ENCODE measurements at regions not wholly inside any gene's neighbourhood (a gene's known extent, or its start where the extent isn't known, plus 50 kb on each side); places are given as distances from the start of the nearest gene placed in this dataset.

DNA sequence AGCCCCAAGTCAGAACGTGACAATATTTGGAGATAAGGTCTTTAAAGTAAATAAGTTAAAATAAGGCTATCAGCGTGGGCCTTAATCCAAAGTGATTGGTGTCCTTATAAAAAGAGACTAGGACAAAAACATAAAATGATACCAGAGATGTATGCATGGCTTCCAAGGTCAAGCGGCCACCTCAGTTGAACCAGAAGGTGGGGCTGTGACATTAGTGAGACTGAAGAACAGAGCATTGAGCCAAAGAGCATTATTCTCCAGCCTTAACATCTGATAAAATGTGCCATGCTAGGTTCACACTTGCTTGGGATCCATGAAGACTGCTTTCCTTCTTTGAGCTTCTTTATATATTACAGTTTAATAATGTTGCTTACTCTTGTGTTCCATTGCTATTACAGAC, 554.6 kb downstream of the PLA2G4A start:
- no peak for DNase-seq (ENCODE audit: low read depth, low spot score)

DNA sequence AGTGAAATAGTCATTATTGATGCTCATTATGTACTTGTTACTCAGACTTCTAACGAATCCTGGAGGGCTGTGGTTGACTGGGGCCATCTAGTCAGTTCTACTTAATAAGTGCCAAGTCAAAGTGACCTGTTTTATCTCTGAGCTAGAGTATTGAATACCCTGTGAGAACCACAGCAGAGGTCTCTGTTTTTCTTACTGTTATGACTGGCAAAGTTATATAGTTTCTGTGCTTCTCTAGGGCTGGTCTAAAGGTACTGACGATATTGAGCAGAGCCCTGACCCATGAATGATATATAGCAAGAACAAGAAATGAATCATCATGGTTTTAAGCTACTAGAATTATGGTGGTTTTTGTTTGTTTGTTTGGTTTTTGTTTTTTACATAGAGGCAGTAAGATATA, 555.8 kb downstream of the PLA2G4A start:
- TF ChIP-seq FOXP2 (optimal IDR thresholded peaks at IDR 0.05; ENCODE audit: control extremely low read depth, extremely low read length, insufficient read depth) (no peak), EZH2 (IDR thresholded peaks at IDR 0.05) (no peak), POLR2AphosphoS5 (IDR thresholded peaks at IDR 0.05; ENCODE audit: borderline replicate concordance, low read depth, low read length) (no peak)
- H3K4me3 ChIP-seq: no peak overlapping the region
- H3K27ac ChIP-seq: no peak overlapping the region

More for the DNA sequence above, 554.6 kb downstream of the PLA2G4A start:
- no peak for TF ChIP-seq EZH2 (IDR thresholded peaks at IDR 0.05)
- TF ChIP-seq POLR2AphosphoS5 (IDR thresholded peaks at IDR 0.05; ENCODE audit: borderline replicate concordance, low read depth, low read length): no peak
- no peak for TF ChIP-seq FOXP2 (optimal IDR thresholded peaks at IDR 0.05; ENCODE audit: control extremely low read depth, extremely low read length, insufficient read depth)
- Histone ChIP-seq H3K36me3 (ENCODE audit: insufficient read depth, low read length) (no peaks in the 10 kb centered on the region), H3K9me3 (ENCODE audit: low read depth, low read length) (no peaks in the 10 kb centered on the region), H3K27ac (no peak overlapping the region), H3K4me3 (no peak overlapping the region), H3K9ac (ENCODE audit: insufficient read length) (no peak overlapping the region)

DNA sequence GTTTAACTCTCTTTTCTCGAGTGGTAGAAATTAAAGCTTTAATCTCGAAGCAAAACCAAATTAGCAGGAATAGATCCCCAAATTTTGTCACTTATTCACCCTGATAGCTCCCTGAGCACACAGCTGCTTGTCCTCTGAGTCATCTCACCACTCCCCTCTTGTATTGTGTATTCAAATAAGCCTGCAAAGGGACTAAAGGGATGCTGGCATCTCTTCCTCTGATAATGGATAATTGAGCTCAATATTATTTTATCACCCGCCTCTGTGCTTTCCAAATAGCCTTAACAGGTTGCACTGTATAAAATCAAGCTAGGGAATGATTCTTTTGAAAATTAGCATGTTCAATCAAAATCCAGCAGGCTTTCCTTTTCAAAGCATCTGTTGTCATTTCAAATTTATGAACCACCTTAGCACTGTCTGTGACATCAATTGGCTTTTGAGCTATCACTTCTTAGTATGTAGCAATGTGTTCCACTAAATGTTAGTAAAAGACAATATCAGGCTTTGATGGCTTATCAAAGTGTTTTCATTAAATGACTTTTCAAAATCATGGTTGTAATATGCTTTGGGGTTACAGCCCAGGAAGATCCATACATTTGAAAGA, 561.6 kb downstream of the PLA2G4A start:
- no peaks in the 10 kb centered on the region for H3K36me3 ChIP-seq (ENCODE audit: insufficient read depth, low read length)
- no peak for TF ChIP-seq FOXP2 (optimal IDR thresholded peaks at IDR 0.05; ENCODE audit: control extremely low read depth, extremely low read length, insufficient read depth)
- no peak for TF ChIP-seq POLR2AphosphoS5 (IDR thresholded peaks at IDR 0.05; ENCODE audit: borderline replicate concordance, low read depth, low read length)
- TF ChIP-seq EZH2 (IDR thresholded peaks at IDR 0.05): no peak
- H3K27ac ChIP-seq: no peak overlapping the region
- no peak for DNase-seq (ENCODE audit: low read depth, low spot score)
- H3K4me3 ChIP-seq: no peak overlapping the region
- H3K9ac ChIP-seq (ENCODE audit: insufficient read length): no peak overlapping the region
- H3K9me3 ChIP-seq (ENCODE audit: low read depth, low read length): no peaks in the 10 kb centered on the region

More for the DNA sequence above, 555.8 kb downstream of the PLA2G4A start:
- no peaks in the 10 kb centered on the region for H3K36me3 ChIP-seq (ENCODE audit: insufficient read depth, low read length)
- H3K9me3 ChIP-seq (ENCODE audit: low read depth, low read length): no peaks in the 10 kb centered on the region
- DNase-seq (ENCODE audit: low read depth, low spot score): no peak
- H3K9ac ChIP-seq (ENCODE audit: insufficient read length): no peak overlapping the region

GRCh38 chr1:187396226-187396625, 567.5 kb downstream of the PLA2G4A start:
- no peak overlapping the region for H3K27ac ChIP-seq
- H3K9me3 ChIP-seq (ENCODE audit: low read depth, low read length): no peaks in the 10 kb centered on the region
- TF ChIP-seq POLR2AphosphoS5 (IDR thresholded peaks at IDR 0.05; ENCODE audit: borderline replicate concordance, low read depth, low read length): no peak
- TF ChIP-seq EZH2 (IDR thresholded peaks at IDR 0.05): no peak
- no peak for TF ChIP-seq FOXP2 (optimal IDR thresholded peaks at IDR 0.05; ENCODE audit: control extremely low read depth, extremely low read length, insufficient read depth)
- no peak for DNase-seq (ENCODE audit: low read depth, low spot score)
- H3K4me3 ChIP-seq: no peak overlapping the region
- H3K36me3 ChIP-seq (ENCODE audit: insufficient read depth, low read length): no peaks in the 10 kb centered on the region
- H3K9ac ChIP-seq (ENCODE audit: insufficient read length): no peak overlapping the region

- H3K4me3 ChIP-seq: no peak overlapping the region
- H3K9ac ChIP-seq (ENCODE audit: insufficient read length): no peak overlapping the region
- no peaks in the 10 kb centered on the region for H3K36me3 ChIP-seq (ENCODE audit: insufficient read depth, low read length)
- no peak overlapping the region for H3K27ac ChIP-seq
- no peaks in the 10 kb centered on the region for H3K9me3 ChIP-seq (ENCODE audit: low read depth, low read length)
- TF ChIP-seq FOXP2 (optimal IDR thresholded peaks at IDR 0.05; ENCODE audit: control extremely low read depth, extremely low read length, insufficient read depth) (no peak), EZH2 (IDR thresholded peaks at IDR 0.05) (no peak), POLR2AphosphoS5 (IDR thresholded peaks at IDR 0.05; ENCODE audit: borderline replicate concordance, low read depth, low read length) (no peak)
- no peak for DNase-seq (ENCODE audit: low read depth, low spot score)
Measured at GRCh38 chr1:187396929-187397796, 568.4 kb downstream of the PLA2G4A start.

GRCh38 chr1:187408212-187409004, 579.7 kb downstream of the PLA2G4A start:
- Histone ChIP-seq H3K36me3 (ENCODE audit: insufficient read depth, low read length) (no peaks in the 10 kb centered on the region), H3K4me3 (no peak overlapping the region), H3K9ac (ENCODE audit: insufficient read length) (no peak overlapping the region), H3K9me3 (ENCODE audit: low read depth, low read length) (no peaks in the 10 kb centered on the region), H3K27ac (no peak overlapping the region)
- no peak for DNase-seq (ENCODE audit: low read depth, low spot score)
- TF ChIP-seq EZH2 (IDR thresholded peaks at IDR 0.05) (no peak), FOXP2 (optimal IDR thresholded peaks at IDR 0.05; ENCODE audit: control extremely low read depth, extremely low read length, insufficient read depth) (no peak), POLR2AphosphoS5 (IDR thresholded peaks at IDR 0.05; ENCODE audit: borderline replicate concordance, low read depth, low read length) (no peak)

DNA sequence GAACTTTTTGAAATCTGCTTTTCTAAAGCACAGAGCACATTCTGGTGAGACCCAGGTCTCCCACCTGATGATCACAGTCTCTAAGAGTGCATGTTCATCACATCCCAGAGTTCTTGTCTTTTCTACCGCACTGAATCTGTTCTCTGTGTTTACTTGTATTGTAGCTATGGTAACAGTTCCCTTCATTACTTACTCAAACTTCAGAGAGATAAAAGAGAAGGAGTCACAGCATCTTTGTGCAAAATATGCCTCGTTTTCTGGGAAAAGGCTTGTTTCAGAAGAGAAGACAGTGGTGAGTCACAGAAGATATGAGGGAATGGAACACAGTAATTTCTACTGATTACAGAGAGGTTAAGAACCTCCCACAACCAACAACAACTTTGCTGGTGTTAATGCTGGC, 580.6 kb downstream of the PLA2G4A start:
- H3K4me3 ChIP-seq: no peak overlapping the region
- no peak for TF ChIP-seq EZH2 (IDR thresholded peaks at IDR 0.05)
- no peak for TF ChIP-seq POLR2AphosphoS5 (IDR thresholded peaks at IDR 0.05; ENCODE audit: borderline replicate concordance, low read depth, low read length)
- TF ChIP-seq FOXP2 (optimal IDR thresholded peaks at IDR 0.05; ENCODE audit: control extremely low read depth, extremely low read length, insufficient read depth): no peak
- no peak overlapping the region for H3K27ac ChIP-seq
- no peaks in the 10 kb centered on the region for H3K36me3 ChIP-seq (ENCODE audit: insufficient read depth, low read length)
- H3K9ac ChIP-seq (ENCODE audit: insufficient read length): no peak overlapping the region
- DNase-seq (ENCODE audit: low read depth, low spot score): no peak
- H3K9me3 ChIP-seq (ENCODE audit: low read depth, low read length): no peaks in the 10 kb centered on the region

GRCh38 chr1:187411118-187411517, 582.4 kb downstream of the PLA2G4A start:
- DNase-seq (ENCODE audit: low read depth, low spot score): no peak
- Histone ChIP-seq H3K4me3 (no peak overlapping the region), H3K9ac (ENCODE audit: insufficient read length) (no peak overlapping the region), H3K36me3 (ENCODE audit: insufficient read depth, low read length) (no peaks in the 10 kb centered on the region), H3K27ac (no peak overlapping the region), H3K9me3 (ENCODE audit: low read depth, low read length) (no peaks in the 10 kb centered on the region)
- TF ChIP-seq FOXP2 (optimal IDR thresholded peaks at IDR 0.05; ENCODE audit: control extremely low read depth, extremely low read length, insufficient read depth) (no peak), EZH2 (IDR thresholded peaks at IDR 0.05) (no peak), POLR2AphosphoS5 (IDR thresholded peaks at IDR 0.05; ENCODE audit: borderline replicate concordance, low read depth, low read length) (no peak)

All from SK-N-MC (cell line).